Left ventricle myocardium superior (tissue), 1 donor: ENCODE measurements at regions not wholly inside any gene's neighbourhood (a gene's known extent, or its start where the extent isn't known, plus 50 kb on each side); places are given as distances from the start of the nearest gene placed in this dataset.
"Not testable (repeated sequence)": the region's sequence is repeated elsewhere in the genome, so short reads cannot be mapped to it uniquely, and the experiment has no call there.

Experiments
- ATAC-seq: fragments of 200-7000 bp; cut with Tn5 transposase; one replicate; pipeline ENCODE4 v1.9.1; 2020; ENCODE audit warnings: mild to moderate bottlenecking, moderate library complexity
- DNase-seq: peaks from one replicate; pipeline ENCODE4 v3.0.0-alpha.2; 2020
- intact Hi-C: fragments of 100-400 bp; cut with micrococcal nuclease; formaldehyde crosslinking; loops from one replicate; pipeline ENCODE4 v1.11.0; 2022
- donor health status: DM: no; HTN: yes; CAD: no; lungs with severe emphysema.

GRCh38 chr21:43295066-43295958 is 126.5 kb downstream of the CRYAA start:
- no peak for DNase-seq
- intact Hi-C loops: no loop called here
- no peak for ATAC-seq

GRCh38 chr21:43294194-43294902 is 125.5 kb downstream of the CRYAA start:
- ATAC-seq: peak; percentile 90

GRCh38 chr21:43292866-43293142 is 124.0 kb downstream of the CRYAA start:
- ATAC-seq: no peak
- intact Hi-C loops: no loop called here
- no peak for DNase-seq

More at GRCh38 chr21:43294194-43294902, 125.5 kb downstream of the CRYAA start:
- intact Hi-C loops: no loop called here
- peak; percentile 70 for DNase-seq

GRCh38 chr21:43292041-43292865 is 123.4 kb downstream of the CRYAA start:
- no peak for ATAC-seq
- intact Hi-C loops: no loop called here
- peak; percentile 9 for DNase-seq

- ATAC-seq (no peak), DNase-seq (peak; percentile 23)
- intact Hi-C loops: no loop called here
Observed at GRCh38 chr21:43291347-43291950, 122.6 kb downstream of the CRYAA start.

DNA sequence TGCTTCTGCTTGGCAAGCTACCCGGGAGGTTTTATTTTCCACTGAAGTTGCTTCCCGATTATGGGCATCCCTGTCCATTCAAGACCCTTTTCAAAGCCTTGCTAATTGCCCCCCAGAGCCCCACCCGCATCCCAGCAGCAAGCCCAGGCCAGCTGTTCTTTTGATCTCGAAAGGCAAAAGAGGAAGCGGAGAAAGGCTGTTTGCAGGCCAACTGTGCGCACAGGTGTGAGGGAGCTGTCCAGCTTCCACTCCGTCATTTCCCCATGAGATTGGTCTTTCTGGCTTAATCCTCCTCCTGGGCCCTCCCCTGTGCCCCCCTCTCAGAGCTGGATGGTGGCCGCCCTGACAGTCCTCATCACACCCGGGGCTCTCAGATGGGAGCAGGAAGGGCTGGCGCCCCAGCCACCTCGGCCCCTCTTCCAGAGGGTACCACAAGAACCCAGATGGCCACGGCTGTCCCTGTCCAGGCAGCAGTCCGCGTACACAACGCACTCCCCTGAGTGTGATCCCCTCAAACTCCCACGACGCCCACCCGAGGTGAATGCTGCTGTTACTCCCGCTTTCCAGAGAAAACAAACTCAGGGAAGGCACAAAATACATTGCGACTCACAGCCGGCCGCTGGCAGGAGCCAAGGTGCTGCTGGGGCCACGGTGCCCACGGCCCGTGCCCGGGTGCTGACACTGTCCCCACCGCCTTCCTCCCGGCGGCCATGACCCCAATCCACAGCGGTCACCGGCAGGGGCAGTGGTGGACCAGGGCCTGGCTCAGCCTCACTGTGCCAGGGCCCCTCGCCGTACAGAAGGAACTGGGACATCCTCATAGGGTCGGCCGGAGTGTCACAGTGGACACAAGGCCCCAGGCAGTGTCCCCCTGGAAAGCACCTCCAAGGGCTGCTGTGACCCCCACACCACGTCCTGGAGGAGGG is 121.9 kb downstream of the CRYAA start:
- ATAC-seq (no peak), DNase-seq (peak; percentile 19)
- intact Hi-C loops: no loop called here

GRCh38 chr21:43289966-43290365 is 121.2 kb downstream of the CRYAA start:
- intact Hi-C loops: no loop called here
- ATAC-seq: no peak
- DNase-seq: peak; percentile 8

DNA sequence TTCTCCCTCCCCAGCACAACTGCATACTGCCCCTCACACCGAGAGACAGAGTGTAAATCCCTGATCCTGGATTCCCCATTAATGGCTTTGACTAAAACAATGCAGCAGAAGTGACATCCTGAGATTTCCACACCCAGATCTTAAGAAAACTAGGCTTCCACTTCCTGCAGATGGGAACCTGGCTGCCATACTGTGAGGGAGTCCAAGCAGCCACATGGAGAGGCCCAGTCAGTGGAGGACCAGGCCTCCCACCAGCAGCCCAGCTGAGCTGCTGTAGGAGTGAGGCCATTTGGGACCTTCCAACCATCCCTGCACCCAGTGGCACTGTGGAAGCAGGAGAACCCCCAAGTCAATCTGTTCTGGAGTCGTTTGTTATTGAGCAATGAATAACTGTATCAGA is 120.6 kb downstream of the CRYAA start:
- no peak for DNase-seq
- ATAC-seq: no peak
- intact Hi-C loops: no loop called here

GRCh38 chr21:43287795-43288755 is 119.3 kb downstream of the CRYAA start:
- no peak for ATAC-seq
- DNase-seq: peak; percentile 20
- intact Hi-C loops: no loop called here

DNA sequence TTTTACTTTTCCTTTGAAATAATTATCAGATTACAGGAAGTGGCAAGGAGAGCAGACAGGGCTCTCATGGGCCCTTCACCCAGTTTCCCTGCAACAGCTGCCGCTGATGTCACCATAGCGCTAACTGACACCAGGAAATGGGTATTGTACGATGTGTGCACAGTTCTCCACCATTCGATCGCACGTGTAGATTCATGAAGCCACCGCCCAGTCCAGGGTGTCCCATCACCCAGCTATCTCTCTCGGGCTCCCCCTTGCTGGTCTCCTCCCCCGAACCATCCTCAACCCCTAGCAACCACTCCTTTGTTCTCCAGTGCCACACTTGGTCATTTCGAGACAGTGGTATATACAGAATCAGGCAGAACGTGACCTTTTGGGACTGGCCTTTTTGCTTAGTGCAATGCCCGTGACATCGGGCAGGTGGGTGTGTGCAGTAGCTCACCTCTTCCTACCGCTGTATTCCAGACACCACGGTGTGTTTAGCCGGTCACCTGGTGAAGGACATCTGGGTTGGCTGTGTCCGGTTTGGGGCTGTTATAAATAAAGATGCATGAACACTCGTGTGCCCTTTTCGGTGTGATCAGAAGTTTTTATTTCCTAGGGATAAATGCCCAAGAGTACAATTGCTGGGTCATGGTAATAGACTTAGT is 118.4 kb downstream of the CRYAA start:
- ATAC-seq: no peak
- intact Hi-C loops: no loop called here
- no peak for DNase-seq

- DNase-seq (peak; percentile 8), ATAC-seq (no peak)
- intact Hi-C loops: no loop called here
Observed at GRCh38 chr21:43286196-43286595, 117.4 kb downstream of the CRYAA start.

GRCh38 chr21:43284700-43285099 is 115.9 kb downstream of the CRYAA start:
- ATAC-seq: no peak
- intact Hi-C loops: no loop called here
- DNase-seq: no peak

DNA sequence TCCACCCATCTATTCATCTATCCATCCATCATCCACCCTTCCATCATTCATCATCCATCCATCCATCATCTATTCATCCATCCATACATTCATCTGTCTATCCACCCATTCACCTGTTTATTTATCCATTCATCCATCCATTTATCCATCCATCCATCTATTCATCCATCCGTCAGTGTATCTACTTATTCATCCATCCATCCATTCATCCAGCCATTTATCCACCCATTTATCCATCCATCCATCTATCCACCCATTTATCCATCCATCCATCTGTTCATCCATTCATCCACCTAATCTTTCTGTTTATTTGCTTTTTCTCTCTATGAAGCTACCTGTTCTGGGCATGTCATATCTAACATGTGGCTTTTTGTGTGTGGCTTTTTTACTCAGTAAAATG is 115.4 kb downstream of the CRYAA start:
- DNase-seq (no peak), ATAC-seq (no peak)
- intact Hi-C loops: no loop called here

GRCh38 chr21:43283925-43284221 is 115.1 kb downstream of the CRYAA start:
- ATAC-seq, DNase-seq, intact Hi-C loops: not testable (repeated sequence)

DNA sequence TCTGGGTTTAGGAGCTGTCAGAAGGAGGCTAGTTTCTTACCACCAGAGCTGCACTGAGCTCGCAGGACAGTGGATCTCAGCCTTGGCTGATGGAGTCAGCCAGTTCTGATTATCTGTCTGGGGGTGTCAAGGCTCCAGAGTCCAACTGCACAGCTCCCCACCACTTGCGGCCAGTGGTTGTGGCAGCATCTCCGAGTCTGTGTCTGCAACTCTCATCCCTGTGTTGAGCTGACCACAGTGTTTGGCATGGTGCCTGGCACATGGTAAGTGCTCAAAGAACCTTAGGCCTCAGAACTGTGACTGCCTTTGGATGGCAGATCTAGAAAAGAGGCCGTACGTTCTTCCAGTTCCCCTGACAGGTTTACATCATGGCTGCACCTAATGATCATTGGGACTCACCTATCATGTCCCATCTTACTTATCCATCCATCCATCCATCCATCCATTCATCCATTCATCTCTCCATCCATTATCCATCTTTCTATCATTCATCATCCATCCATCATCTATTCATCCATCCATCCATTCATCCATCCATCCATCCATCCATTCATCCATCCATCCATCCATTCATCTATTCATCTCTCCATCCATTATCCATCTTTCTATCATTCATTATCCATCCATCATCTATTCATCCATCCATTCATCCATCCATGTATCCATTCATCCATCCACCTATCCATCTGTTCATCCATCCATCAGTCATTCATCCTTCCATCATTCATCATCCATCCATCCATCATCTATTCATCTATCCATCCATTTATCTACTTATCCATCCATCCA is 114.5 kb downstream of the CRYAA start:
- no peak for ATAC-seq
- intact Hi-C loops: no loop called here
- peak; percentile 13 for DNase-seq

- ATAC-seq (no peak), DNase-seq (peak; percentile 21)
- intact Hi-C loops: no loop called here
Observed at GRCh38 chr21:43282358-43283120, 113.7 kb downstream of the CRYAA start.
